ENCODE measurements at regions not wholly inside any gene's neighbourhood (a gene's known extent, or its start where the extent isn't known, plus 50 kb on each side); places are given as distances from the start of the nearest gene placed in this dataset.

DNA sequence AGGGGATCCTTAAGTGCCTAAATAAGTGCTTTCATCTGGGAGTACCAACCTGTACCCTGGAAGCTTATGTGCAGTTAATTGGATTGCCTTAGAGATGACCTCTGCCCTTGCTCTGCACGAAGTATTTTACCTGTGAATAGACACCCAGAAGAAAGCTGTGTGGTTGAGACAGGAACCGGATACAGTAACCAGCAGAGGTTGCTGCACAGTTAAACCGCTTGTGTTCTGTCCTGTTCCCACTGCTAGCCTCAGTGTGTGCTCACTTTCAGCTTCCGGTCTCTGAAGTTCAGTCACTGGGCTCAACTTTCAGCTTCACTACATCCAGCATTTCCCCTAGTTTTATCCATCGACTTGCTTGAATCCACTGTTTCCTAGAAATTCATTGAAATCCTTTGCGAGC, 185.3 kb downstream of the FAM170A start:
- no peaks in the 10 kb centered on the region for H3K9me3 ChIP-seq
- no peak overlapping the region for H3K27ac ChIP-seq
- H3K27me3 ChIP-seq, result no peaks in the 10 kb centered on the region
- DNase-seq, result no peak
- H3K4me3 ChIP-seq, result no peak overlapping the region
- no peaks in the 10 kb centered on the region for H3K4me1 ChIP-seq (ENCODE audit: insufficient read depth)
- intact Hi-C loops (cut with DNase I), result no loop called here
- TF ChIP-seq EP300 (IDR thresholded peaks at IDR 0.05) (no peak), POLR2A (IDR thresholded peaks at IDR 0.05) (no peak)
- TF ChIP-seq, protein P1, sequence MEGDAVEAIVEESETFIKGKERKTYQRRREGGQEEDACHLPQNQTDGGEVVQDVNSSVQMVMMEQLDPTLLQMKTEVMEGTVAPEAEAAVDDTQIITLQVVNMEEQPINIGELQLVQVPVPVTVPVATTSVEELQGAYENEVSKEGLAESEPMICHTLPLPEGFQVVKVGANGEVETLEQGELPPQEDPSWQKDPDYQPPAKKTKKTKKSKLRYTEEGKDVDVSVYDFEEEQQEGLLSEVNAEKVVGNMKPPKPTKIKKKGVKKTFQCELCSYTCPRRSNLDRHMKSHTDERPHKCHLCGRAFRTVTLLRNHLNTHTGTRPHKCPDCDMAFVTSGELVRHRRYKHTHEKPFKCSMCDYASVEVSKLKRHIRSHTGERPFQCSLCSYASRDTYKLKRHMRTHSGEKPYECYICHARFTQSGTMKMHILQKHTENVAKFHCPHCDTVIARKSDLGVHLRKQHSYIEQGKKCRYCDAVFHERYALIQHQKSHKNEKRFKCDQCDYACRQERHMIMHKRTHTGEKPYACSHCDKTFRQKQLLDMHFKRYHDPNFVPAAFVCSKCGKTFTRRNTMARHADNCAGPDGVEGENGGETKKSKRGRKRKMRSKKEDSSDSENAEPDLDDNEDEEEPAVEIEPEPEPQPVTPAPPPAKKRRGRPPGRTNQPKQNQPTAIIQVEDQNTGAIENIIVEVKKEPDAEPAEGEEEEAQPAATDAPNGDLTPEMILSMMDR (IDR thresholded peaks at IDR 0.05), result no peak
- WGBS, 3 donors, result 85 to 88% (median 87%) methylated on average over 6 of the region's 6 CpGs
- H3K36me3 ChIP-seq, result no peaks in the 10 kb centered on the region

DNA sequence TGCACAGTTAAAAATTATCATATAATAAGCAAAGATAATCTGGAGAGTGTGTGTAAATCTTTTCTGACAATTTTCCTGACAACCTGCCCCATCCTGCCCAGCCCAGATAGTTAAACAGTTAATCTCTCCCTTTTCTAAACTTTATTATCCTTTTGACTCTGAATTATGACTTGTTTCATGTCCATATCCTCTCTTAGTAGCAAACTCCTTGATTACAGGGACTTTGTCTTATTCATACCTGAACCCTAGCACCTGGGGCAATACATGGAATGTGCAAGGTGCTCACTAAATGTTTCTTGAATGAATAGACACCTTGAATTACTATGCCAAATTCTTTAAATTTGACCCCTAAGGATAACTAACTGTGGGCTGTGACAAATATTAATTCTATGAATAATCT, 186.7 kb downstream of the FAM170A start:
- Histone ChIP-seq H3K27ac (no peak overlapping the region), H3K4me1 (ENCODE audit: insufficient read depth) (no peaks in the 10 kb centered on the region), H3K36me3 (no peaks in the 10 kb centered on the region), H3K27me3 (no peaks in the 10 kb centered on the region), H3K4me3 (no peak overlapping the region), H3K9me3 (no peaks in the 10 kb centered on the region)
- no peak for DNase-seq
- intact Hi-C loops (cut with DNase I), result no loop called here
- TF ChIP-seq EP300 (IDR thresholded peaks at IDR 0.05), result no peak
- no peak for TF ChIP-seq POLR2A (IDR thresholded peaks at IDR 0.05)
- TF ChIP-seq, protein P1 (IDR thresholded peaks at IDR 0.05), result no peak

DNA sequence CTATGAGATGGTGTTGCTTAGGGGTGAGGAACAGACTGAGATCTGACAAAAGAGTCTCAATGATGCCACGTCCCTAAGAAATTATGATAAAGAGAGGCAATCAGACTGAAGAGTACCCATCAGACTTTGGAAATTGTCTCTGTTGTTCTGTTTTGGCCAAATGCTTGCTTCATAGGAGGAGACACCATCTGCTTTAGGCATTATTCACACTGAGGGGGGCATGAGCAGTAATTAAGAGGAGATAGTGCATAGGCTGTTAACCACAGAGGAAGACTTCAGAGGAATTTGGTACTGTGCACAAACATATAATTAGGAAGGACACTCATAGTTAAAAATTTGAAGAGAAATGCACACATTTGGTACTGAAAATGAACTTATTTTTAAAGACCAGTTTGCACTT, 190.7 kb downstream of the FAM170A start:
- H3K27ac ChIP-seq, result no peak overlapping the region
- no peaks in the 10 kb centered on the region for H3K4me1 ChIP-seq (ENCODE audit: insufficient read depth)
- H3K4me3 ChIP-seq, result no peak overlapping the region
- intact Hi-C loops (cut with DNase I), result no loop called here
- WGBS, 3 donors, result 70 to 84% (median 83%) methylated on average over 1 of the region's 1 CpG
- H3K36me3 ChIP-seq, result no peaks in the 10 kb centered on the region
- no peaks in the 10 kb centered on the region for H3K9me3 ChIP-seq
- no peaks in the 10 kb centered on the region for H3K27me3 ChIP-seq
- TF ChIP-seq, protein P1 (IDR thresholded peaks at IDR 0.05), result no peak
- TF ChIP-seq POLR2A (IDR thresholded peaks at IDR 0.05) (no peak), EP300 (IDR thresholded peaks at IDR 0.05) (no peak)
- no peak for DNase-seq

DNA sequence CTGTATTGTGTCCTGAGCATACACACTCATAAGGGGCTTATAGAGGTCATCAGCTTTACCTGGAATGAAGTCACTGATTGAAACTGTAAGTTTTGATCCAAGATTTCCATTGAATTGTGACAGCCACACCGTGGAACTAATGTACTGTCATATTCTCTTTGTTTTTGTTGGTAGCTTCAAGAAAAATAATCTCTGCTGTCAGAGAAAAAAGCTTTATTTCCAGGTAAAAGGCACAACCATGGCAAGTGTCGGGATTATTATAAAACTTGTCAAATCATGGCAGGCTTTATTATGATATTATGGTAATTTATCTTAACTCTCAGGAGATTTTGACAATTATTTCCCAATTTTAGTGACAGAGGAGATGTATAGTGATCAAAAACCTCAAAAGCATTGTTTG, 191.2 kb downstream of the FAM170A start:
- Histone ChIP-seq H3K9me3 (no peaks in the 10 kb centered on the region), H3K4me1 (ENCODE audit: insufficient read depth) (no peaks in the 10 kb centered on the region), H3K27me3 (no peaks in the 10 kb centered on the region), H3K4me3 (no peak overlapping the region), H3K27ac (no peak overlapping the region), H3K36me3 (no peaks in the 10 kb centered on the region)
- TF ChIP-seq, protein P1 (IDR thresholded peaks at IDR 0.05), result no peak
- TF ChIP-seq EP300 (IDR thresholded peaks at IDR 0.05) (no peak), POLR2A (IDR thresholded peaks at IDR 0.05) (no peak)
- intact Hi-C loops (cut with DNase I), result no loop called here
- no peak for DNase-seq
- 77 to 87% (median 79%) methylated on average over 2 of the region's 2 CpGs for WGBS, 3 donors

DNA sequence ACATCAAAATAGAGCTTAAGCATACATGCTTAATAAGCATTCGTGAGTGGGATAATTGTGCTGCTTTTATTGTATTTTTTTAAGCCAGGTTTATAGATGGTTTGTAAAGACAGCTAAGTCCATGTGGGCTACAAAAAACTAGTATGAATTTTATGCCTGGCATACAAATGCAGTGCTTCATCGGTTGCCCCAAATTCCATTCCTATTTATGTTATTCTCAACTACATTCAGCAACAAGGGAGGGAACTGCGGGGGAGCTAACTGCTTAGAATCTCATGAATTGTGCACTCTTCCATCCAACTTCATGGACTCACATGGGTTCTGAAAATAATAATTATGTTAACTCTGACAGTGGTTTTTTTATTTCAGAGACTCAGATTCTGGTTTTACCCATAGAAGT, 199.2 kb downstream of the FAM170A start:
- intact Hi-C loops (cut with DNase I), result no loop called here
- no peaks in the 10 kb centered on the region for H3K27me3 ChIP-seq
- TF ChIP-seq, protein P1 (IDR thresholded peaks at IDR 0.05), result no peak
- no peak for TF ChIP-seq EP300 (IDR thresholded peaks at IDR 0.05)
- H3K9me3 ChIP-seq, result no peaks in the 10 kb centered on the region
- H3K4me3 ChIP-seq, result no peak overlapping the region
- no peaks in the 10 kb centered on the region for H3K36me3 ChIP-seq
- WGBS, 3 donors, result 5 to 19% (median 8%) methylated on average over 3 of the region's 3 CpGs
- H3K4me1 ChIP-seq (ENCODE audit: insufficient read depth), result no peaks in the 10 kb centered on the region
- DNase-seq, result no peak
- no peak overlapping the region for H3K27ac ChIP-seq
